ENCODE measurements at regions not wholly inside any gene's neighbourhood (a gene's known extent, or its start where the extent isn't known, plus 50 kb on each side); places are given as distances from the start of the nearest gene placed in this dataset.

DNA sequence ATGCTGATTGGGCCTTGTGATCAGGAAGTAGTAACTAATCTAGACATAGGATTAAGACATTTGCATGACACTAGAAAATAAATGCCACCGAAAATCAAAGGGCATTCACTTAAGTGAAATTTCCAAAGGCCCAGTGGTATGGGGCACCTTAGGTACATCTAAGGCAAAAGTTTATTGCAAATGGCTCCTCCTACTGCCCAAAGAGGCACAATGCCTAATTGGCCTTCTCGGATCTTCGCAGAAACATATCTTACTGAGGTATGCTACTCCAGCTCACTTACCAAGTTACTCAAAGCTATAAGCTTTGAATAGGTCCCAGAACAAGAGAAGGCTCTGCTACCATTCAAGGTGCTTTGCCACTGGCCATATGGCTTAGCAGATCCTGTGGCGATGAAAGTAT lies 174.8 kb upstream of the CXCL13 start:
- Mint-ChIP-seq H3K36me3 (ENCODE audit: low read depth) (no peaks in the 10 kb centered on the region), H3K27me3 (no peaks in the 10 kb centered on the region), H3K4me3 (no peak overlapping the region), H3K9me3 (ENCODE audit: low read depth) (no peaks in the 10 kb centered on the region), H3K4me1 (peaks cover 7% of the 10 kb centered on the region), H3K27ac (no peak overlapping the region)
- ATAC-seq (no peak), DNase-seq (no peak)
- ChIA-PET POLR2A (no interaction called here), CTCF (interaction anchor here (0.7 to 1.7 kb wide), 3 partner anchors 73 to 170 kb away, joined by 3 to 4 read pairs (median 3); no protein-coding TSS in a partner anchor)
- intact Hi-C loops (cut with DNase I, micrococcal nuclease) = loop anchor here in 1 of 2 experiments (5.0 kb wide), 1 partner anchor 64 kb away; no protein-coding TSS in a partner anchor

- intact Hi-C loops (cut with DNase I, micrococcal nuclease) = loop anchor here in 1 of 2 experiments (5.0 kb wide), 1 partner anchor 64 kb away; no protein-coding TSS in a partner anchor
- no peak for DNase-seq
- ChIA-PET CTCF (interaction anchor here (0.7 to 1.7 kb wide), 5 partner anchors 13 to 170 kb away, joined by 3 to 4 read pairs (median 3); no protein-coding TSS in a partner anchor), POLR2A (no interaction called here)
- Mint-ChIP-seq H3K27me3 (no peaks in the 10 kb centered on the region), H3K36me3 (ENCODE audit: low read depth) (no peaks in the 10 kb centered on the region), H3K4me3 (no peak overlapping the region), H3K27ac (no peak overlapping the region), H3K4me1 (peaks cover 7% of the 10 kb centered on the region), H3K9me3 (ENCODE audit: low read depth) (no peaks in the 10 kb centered on the region)
- no peak for ATAC-seq
These were observed 174.1 kb upstream of the CXCL13 start for GRCh38 chr4:77431546-77431945.

DNA sequence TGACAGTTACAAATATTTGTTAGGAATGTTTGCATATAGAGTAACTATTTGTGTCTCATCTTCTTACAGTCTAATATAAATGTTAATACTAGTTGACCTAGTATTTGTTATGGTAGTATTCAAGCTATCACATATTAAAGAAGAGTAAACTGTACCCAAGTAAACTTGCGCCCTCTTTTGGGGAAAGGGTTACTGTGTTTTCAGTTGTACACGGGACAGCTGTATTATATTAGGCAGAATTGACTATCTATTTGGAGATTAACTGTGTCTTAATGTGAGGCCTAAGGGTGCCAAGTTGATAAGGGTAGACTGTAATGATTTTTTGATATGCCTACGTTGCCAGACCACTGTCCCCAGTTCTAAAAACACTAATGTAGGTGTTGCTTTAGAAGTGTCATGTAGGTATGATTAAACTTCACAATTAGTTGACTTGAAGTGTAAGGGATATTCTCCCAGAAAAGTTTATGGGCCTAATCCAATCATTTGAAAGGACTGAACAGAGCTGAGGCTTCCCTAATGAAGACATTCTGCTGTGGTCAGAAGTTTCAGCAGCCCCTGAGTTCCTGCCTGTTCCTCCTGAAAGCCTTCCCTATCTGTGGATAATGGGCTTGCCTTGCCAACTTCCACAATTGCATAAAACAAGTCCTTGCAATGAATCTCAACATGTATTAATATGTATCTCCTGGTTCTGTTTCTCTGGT lies 172.8 kb upstream of the CXCL13 start:
- Mint-ChIP-seq H3K9me3 (ENCODE audit: low read depth) (no peaks in the 10 kb centered on the region), H3K36me3 (ENCODE audit: low read depth) (no peaks in the 10 kb centered on the region), H3K27ac (no peak overlapping the region), H3K27me3 (no peaks in the 10 kb centered on the region), H3K4me3 (no peak overlapping the region), H3K4me1 (peaks cover 9% of the 10 kb centered on the region)
- ChIA-PET CTCF (interaction anchor here (0.6 to 2.3 kb wide), 12 partner anchors 9 to 192 kb away, joined by 3 to 11 read pairs (median 5); no protein-coding TSS in a partner anchor), POLR2A (no interaction called here)
- DNase-seq (no peak), ATAC-seq (no peak)
- intact Hi-C loops (cut with DNase I, micrococcal nuclease) = loop anchor here (1.0 to 5.0 kb wide), 5 partner anchors 48 to 193 kb away; no protein-coding TSS in a partner anchor

DNA sequence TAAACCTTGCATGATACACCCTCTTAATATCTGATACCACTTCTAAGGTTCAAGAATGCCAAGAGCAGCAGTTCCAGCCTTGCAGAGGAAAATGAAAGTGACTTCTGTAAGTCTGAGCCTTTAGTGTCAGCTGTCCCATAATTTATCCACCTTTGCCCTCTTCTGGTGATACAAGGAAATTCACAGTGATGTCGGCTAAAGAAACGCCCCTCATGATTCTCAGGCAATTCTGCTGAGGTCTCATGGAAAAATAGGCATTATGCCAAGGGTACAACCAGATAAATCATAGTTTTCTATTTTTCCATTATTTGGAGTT lies 172.2 kb upstream of the CXCL13 start:
- DNase-seq (peak; percentile 13), ATAC-seq (peak; percentile 89)
- Mint-ChIP-seq H3K36me3 (ENCODE audit: low read depth) (no peaks in the 10 kb centered on the region), H3K9me3 (ENCODE audit: low read depth) (no peaks in the 10 kb centered on the region), H3K4me3 (no peak overlapping the region), H3K4me1 (peaks cover 9% of the 10 kb centered on the region), H3K27ac (no peak overlapping the region), H3K27me3 (no peaks in the 10 kb centered on the region)
- CTCF ChIA-PET = interaction anchor here (0.8 to 2.3 kb wide), 10 partner anchors 8 to 190 kb away, joined by 3 to 11 read pairs (median 5); no protein-coding TSS in a partner anchor
- intact Hi-C loops (cut with DNase I, micrococcal nuclease) = loop anchor here (1.0 to 5.0 kb wide), 5 partner anchors 48 to 193 kb away; no protein-coding TSS in a partner anchor
- POLR2A ChIA-PET = interaction anchor here (0.6 kb wide), 1 partner anchor 172 kb away, joined by 4 read pairs; the partner anchor contains the start of gene CXCL13

DNA sequence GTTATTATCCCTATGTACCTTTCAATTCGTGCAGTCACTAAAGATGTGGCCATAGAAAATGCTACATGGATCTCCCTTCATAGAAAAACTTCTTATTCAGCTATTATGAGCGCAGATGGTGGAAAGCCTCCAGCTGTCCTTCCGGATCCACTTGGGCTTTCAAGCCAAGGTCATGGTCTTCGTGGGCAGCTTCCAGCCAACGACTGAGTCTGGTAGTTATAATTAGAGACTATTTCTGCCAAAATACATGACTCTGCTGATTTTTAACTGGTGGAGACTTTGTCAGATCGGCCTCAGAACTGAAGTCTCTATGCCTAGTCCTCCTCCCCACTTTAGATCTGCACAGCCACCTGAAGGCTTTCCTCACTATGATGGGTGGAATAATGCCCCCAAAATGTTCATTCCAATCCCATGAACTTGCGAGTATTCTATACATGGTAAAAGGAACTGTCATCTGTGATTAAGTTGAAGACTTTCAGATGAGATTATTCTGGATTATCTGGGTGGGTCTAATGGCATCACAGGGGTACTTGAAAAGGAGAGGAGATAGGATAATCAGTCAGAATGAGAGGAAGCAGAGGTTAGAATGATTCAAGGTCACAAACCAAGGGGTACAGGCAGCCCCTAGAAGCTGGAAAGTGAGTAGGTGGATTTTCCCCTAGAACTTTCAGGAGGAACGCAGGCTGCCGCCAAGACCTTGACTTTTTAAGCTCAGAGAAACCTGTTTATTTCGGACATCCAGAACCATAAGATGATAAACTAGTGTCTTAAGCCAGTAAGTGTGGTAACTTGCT lies 171.1 kb upstream of the CXCL13 start:
- Mint-ChIP-seq H3K4me3 (no peak overlapping the region), H3K27ac (no peak overlapping the region), H3K36me3 (ENCODE audit: low read depth) (no peaks in the 10 kb centered on the region), H3K27me3 (no peaks in the 10 kb centered on the region), H3K4me1 (peaks cover 9% of the 10 kb centered on the region), H3K9me3 (ENCODE audit: low read depth) (no peaks in the 10 kb centered on the region)
- ChIA-PET CTCF (interaction anchor here (0.9 to 2.3 kb wide), 12 partner anchors 16 to 166 kb away, joined by 3 to 11 read pairs (median 4); no protein-coding TSS in a partner anchor), POLR2A (no interaction called here)
- no peak for DNase-seq
- no peak for ATAC-seq
- intact Hi-C loops (cut with DNase I, micrococcal nuclease) = loop anchor here in 1 of 2 experiments (5.0 kb wide), 1 partner anchor 67 kb away; no protein-coding TSS in a partner anchor

DNA sequence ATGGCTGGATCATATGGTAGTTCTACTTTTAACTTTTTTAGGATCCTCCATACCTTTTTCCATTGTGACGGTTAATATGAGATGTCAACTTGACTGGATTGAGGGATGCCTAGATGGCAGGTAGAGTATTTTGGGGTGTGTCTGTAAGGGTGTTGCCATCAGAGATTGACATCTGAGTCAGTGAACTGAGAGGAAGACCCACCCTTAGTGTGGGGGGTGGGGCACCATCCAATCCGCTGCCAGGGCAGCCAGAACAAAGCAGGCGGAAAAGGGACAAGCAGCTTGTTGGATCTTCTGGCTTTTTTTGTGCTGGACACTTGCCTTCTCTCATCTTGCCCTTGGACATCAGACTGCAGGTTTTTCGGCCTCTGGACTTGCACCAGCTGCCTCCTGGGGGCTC lies 168.5 kb upstream of the CXCL13 start:
- Mint-ChIP-seq H3K9me3 (ENCODE audit: low read depth) (no peaks in the 10 kb centered on the region), H3K27me3 (no peaks in the 10 kb centered on the region), H3K27ac (no peak overlapping the region), H3K4me1 (peaks cover 9% of the 10 kb centered on the region), H3K36me3 (ENCODE audit: low read depth) (no peaks in the 10 kb centered on the region), H3K4me3 (no peak overlapping the region)
- ChIA-PET POLR2A (no interaction called here), CTCF (interaction anchor here (1.0 to 1.6 kb wide), 2 partner anchors 13 to 164 kb away, joined by 3 to 5 read pairs; no protein-coding TSS in a partner anchor)
- no peak for DNase-seq
- no peak for ATAC-seq
- intact Hi-C loops (cut with DNase I, micrococcal nuclease) = no loop called here

GRCh38 chr4:77438549-77438948 lies 167.1 kb upstream of the CXCL13 start:
- no peaks in the 10 kb centered on the region for H3K27me3 Mint-ChIP-seq

DNA sequence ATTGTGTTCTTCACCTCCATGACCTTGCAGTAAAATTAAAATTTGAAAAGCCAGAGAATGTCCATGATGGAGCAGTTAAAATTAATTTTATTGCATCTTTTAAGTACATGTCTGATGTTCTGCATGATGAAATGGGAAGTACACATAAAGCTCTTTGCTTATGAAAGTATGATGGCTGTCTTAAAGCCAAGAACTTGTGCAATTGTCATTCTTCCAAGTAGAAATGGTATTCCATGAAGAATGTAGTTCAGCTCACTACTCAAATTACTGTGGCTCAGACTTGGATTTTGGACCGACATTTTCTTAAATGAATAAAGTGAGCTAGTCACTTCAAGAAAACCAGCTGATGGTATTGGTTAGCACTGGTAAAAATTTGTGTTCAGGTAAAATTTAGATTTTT lies 161.7 kb upstream of the CXCL13 start:
- Mint-ChIP-seq H3K27me3 (peaks cover 11% of the 10 kb centered on the region), H3K27ac (no peak overlapping the region), H3K9me3 (ENCODE audit: low read depth) (no peaks in the 10 kb centered on the region), H3K36me3 (ENCODE audit: low read depth) (no peaks in the 10 kb centered on the region), H3K4me1 (no peaks in the 10 kb centered on the region), H3K4me3 (no peak overlapping the region)
- ChIA-PET CTCF (interaction anchor here (1.0 to 1.6 kb wide), 3 partner anchors 30 to 175 kb away, joined by 3 to 5 read pairs (median 3); no protein-coding TSS in a partner anchor), POLR2A (no interaction called here)
- intact Hi-C loops (cut with DNase I, micrococcal nuclease) = no loop called here
- ATAC-seq (no peak), DNase-seq (no peak)

More at GRCh38 chr4:77438549-77438948, 167.1 kb upstream of the CXCL13 start:
- POLR2A ChIA-PET = no interaction called here
- intact Hi-C loops (cut with DNase I, micrococcal nuclease) = no loop called here
- no peak overlapping the region for H3K4me3 Mint-ChIP-seq
- CTCF ChIA-PET = no interaction called here
- no peak for DNase-seq
- no peaks in the 10 kb centered on the region for H3K36me3 Mint-ChIP-seq (ENCODE audit: low read depth)
- no peaks in the 10 kb centered on the region for H3K9me3 Mint-ChIP-seq (ENCODE audit: low read depth)
- no peak for ATAC-seq
- peaks cover 4% of the 10 kb centered on the region for H3K4me1 Mint-ChIP-seq
- H3K27ac Mint-ChIP-seq = no peak overlapping the region

GRCh38 chr4:77445823-77446222 lies 159.8 kb upstream of the CXCL13 start:
- CTCF ChIA-PET = no interaction called here
- H3K36me3 Mint-ChIP-seq (ENCODE audit: low read depth) = no peaks in the 10 kb centered on the region
- DNase-seq (no peak), ATAC-seq (no peak)
- no peaks in the 10 kb centered on the region for H3K4me1 Mint-ChIP-seq
- no peak overlapping the region for H3K27ac Mint-ChIP-seq
- no peak overlapping the region for H3K4me3 Mint-ChIP-seq
- intact Hi-C loops (cut with DNase I, micrococcal nuclease) = no loop called here
- H3K27me3 Mint-ChIP-seq = peaks cover 12% of the 10 kb centered on the region
- POLR2A ChIA-PET = no interaction called here
- no peaks in the 10 kb centered on the region for H3K9me3 Mint-ChIP-seq (ENCODE audit: low read depth)

DNA sequence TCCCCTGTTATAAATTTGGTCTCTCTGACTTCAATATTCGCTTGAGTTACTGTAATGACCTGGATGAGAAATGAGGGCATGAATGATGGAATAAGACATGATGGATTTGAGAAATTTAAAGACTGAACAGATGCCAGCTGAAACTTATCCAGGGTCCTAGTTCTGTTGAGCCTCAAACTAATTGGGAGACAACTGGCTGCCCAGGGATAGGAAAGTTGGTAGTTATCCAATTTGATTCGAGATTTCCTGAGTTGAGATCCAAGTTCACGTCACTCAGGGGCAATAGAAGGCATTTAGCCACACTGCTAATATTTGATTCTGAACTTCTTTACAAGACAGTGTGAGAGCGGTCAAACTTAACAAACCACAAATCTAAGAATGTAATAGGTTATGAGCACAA lies 159.0 kb upstream of the CXCL13 start:
- H3K27me3 Mint-ChIP-seq = peaks cover 13% of the 10 kb centered on the region
- no peaks in the 10 kb centered on the region for H3K36me3 Mint-ChIP-seq (ENCODE audit: low read depth)
- no peak for ATAC-seq
- intact Hi-C loops (cut with DNase I, micrococcal nuclease) = no loop called here
- H3K4me3 Mint-ChIP-seq = no peak overlapping the region
- POLR2A ChIA-PET = no interaction called here
- H3K4me1 Mint-ChIP-seq = no peaks in the 10 kb centered on the region
- H3K27ac Mint-ChIP-seq = no peak overlapping the region
- no peaks in the 10 kb centered on the region for H3K9me3 Mint-ChIP-seq (ENCODE audit: low read depth)
- no peak for DNase-seq
- CTCF ChIA-PET = interaction anchor here (1.7 kb wide), 1 partner anchor 155 kb away, joined by 4 read pairs; no protein-coding TSS in a partner anchor

DNA sequence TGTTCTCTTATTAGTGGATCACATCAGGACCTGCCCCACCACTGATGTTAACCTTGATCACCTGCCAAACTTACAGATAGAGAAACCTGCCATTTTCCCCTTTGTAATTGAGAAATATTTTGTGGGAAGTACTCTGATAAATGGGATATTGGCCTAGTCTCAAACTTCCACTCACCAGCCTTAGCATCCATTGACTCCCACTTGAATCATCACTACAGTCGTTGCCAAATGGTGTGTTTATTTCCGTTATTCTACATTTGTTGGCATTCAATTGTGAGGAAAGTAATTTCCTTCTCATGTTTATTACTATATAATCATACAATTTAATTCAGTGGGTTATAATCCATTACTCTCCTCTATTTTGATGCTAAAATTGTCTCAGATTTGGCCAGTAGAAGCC lies 156.4 kb upstream of the CXCL13 start:
- Mint-ChIP-seq H3K4me1 (no peaks in the 10 kb centered on the region), H3K9me3 (ENCODE audit: low read depth) (no peaks in the 10 kb centered on the region), H3K4me3 (no peak overlapping the region), H3K36me3 (ENCODE audit: low read depth) (no peaks in the 10 kb centered on the region), H3K27me3 (peaks cover 13% of the 10 kb centered on the region), H3K27ac (no peak overlapping the region)
- DNase-seq (no peak), ATAC-seq (no peak)
- intact Hi-C loops (cut with DNase I, micrococcal nuclease) = no loop called here
- POLR2A ChIA-PET = no interaction called here
- CTCF ChIA-PET = interaction anchor here (0.7 to 1.0 kb wide), 2 partner anchors 17 to 18 kb away, joined by 3 read pairs; no protein-coding TSS in a partner anchor
